Pancreas (tissue), 10 donors: ENCODE measurements at regions not wholly inside any gene's neighbourhood (a gene's known extent, or its start where the extent isn't known, plus 50 kb on each side); places are given as distances from the start of the nearest gene placed in this dataset.

Experiments used
- ATAC-seq, 4 donors: fragments of 200-7000 bp; cut with Tn5 transposase; one replicate each; pipeline versions ENCODE4 v1.8.0 to v1.9.1; 2020; ENCODE audit warnings: mild to moderate bottlenecking in 4 of 4, moderate library complexity in 4 of 4
- DNase-seq, 6 donors: peaks; one replicate each; pipeline ENCODE4 v3.0.0-alpha.2; 2020
- FAIRE-seq: peaks from 2 replicates; lab custom pipeline; 2012; peaks lifted over from hg19 to GRCh38; lab: Jason Lieb, UNC
- H3K27ac ChIP-seq, 4 donors: fragments of 200-600 bp; sonication (generic); 1 replicate in 3 of 4; 2 replicates in 1 of 4; pipeline versions ENCODE4 v1.5.0 to v1.8.0; 2020
- H3K27me3 ChIP-seq, 4 donors: fragments of 200-600 bp; one replicate each; pipeline ENCODE4 v1.8.0; 2021
- H3K36me3 ChIP-seq, 3 donors: fragments of 200-600 bp; sonication (generic) in 1 of 3; one replicate each; pipeline versions ENCODE4 v1.5.0 to v1.8.0; 2020 to 2021
- H3K4me1 ChIP-seq, 3 donors: fragments of 200-600 bp; one replicate each; pipeline ENCODE4 v1.8.0; 2021
- H3K4me3 ChIP-seq, 4 donors: fragments of 200-600 bp; sonication (generic) in 2 of 4; one replicate each; pipeline versions ENCODE4 v1.5.0 to v1.8.0; 2020 to 2021
- H3K9me3 ChIP-seq, 4 donors: fragments of 200-600 bp; one replicate each; pipeline ENCODE4 v1.8.0; 2021
- CTCF ChIP-seq, 4 donors: fragments of 200-600 bp; sonication (generic) in 3 of 4; IDR thresholded peaks; one replicate each; pipeline versions ENCODE4 v1.5.0 to v1.8.0; 2021; ENCODE audit warnings: antibody characterized with exemption in 4 of 4
- WGBS, 2 donors: extraction: QIAGEN DNeasy Blood & Tissue Kit; methylation state at CpG; one replicate each; pipeline ENCODE4 v1.1.7; 2013; 5-methylcytosine and 5-hydroxymethylcytosine counted together
- intact Hi-C, 3 donors: fragments of 100-400 bp; cut with DNase I; formaldehyde crosslinking; loops; one replicate each; pipeline versions ENCODE4 v1.11.1 to v1.14.2; 2022
- donor health status: healthy with polysubstance abuse.
- donor health status: DM: no; HTN: no; CAD: no; lungs with moderate emphysema.
- donor health status: DM: no; HTN: no; CAD: no.
- donor health status: control.
- donor health status: control.
- donor health status: Bipolar disorder and iron deficiency.
- donor health status: DM: yes; HTN: yes; CAD: no.
- donor health status: DM: no; HTN: no; CAD: no.
- donor health status: DM: no; HTN: no; CAD: no.
- donor health status: DM: yes; HTN: yes; CAD: no.

GRCh38 chr11:80084608-80085007, 643.8 kb upstream of the TENM4 start:
- ATAC-seq, result peak in 3 of 4 donors; percentile 51 to 74 (median 70)
- FAIRE-seq, result no peak
- Histone ChIP-seq H3K4me1 (no peaks in the 10 kb centered on the region), H3K36me3 (no peaks in the 10 kb centered on the region), H3K27ac (no peak overlapping the region), H3K9me3 (no peaks in the 10 kb centered on the region), H3K4me3 (no peak overlapping the region), H3K27me3 (no peaks in the 10 kb centered on the region)
- 23 to 30% methylated on average over 3 of the region's 3 CpGs for WGBS, 2 donors
- intact Hi-C loops, result no loop called here
- TF ChIP-seq CTCF (IDR thresholded peaks at IDR 0.05), result no peak
- DNase-seq, result peak in 1 of 6 donors; percentile 5

- WGBS, 2 donors, result 91 to 97% methylated on average over 2 of the region's 2 CpGs
- no peaks in the 10 kb centered on the region for H3K9me3 ChIP-seq
- intact Hi-C loops, result no loop called here
- ATAC-seq (no peak), FAIRE-seq (no peak), DNase-seq (no peak)
- no peak overlapping the region for H3K27ac ChIP-seq
- no peak overlapping the region for H3K4me3 ChIP-seq
- H3K27me3 ChIP-seq, result no peaks in the 10 kb centered on the region
- no peak for TF ChIP-seq CTCF (IDR thresholded peaks at IDR 0.05)
- H3K36me3 ChIP-seq, result no peaks in the 10 kb centered on the region
- H3K4me1 ChIP-seq, result no peaks in the 10 kb centered on the region
Measured at GRCh38 chr11:80083531-80083951, 642.7 kb upstream of the TENM4 start.

GRCh38 chr11:80082406-80082805, 641.6 kb upstream of the TENM4 start:
- no peak overlapping the region for H3K27ac ChIP-seq
- TF ChIP-seq CTCF (IDR thresholded peaks at IDR 0.05), result no peak
- H3K27me3 ChIP-seq, result no peaks in the 10 kb centered on the region
- intact Hi-C loops, result no loop called here
- H3K4me1 ChIP-seq, result no peaks in the 10 kb centered on the region
- no peaks in the 10 kb centered on the region for H3K9me3 ChIP-seq
- 47 to 62% methylated on average over 1 of the region's 1 CpG for WGBS, 2 donors
- no peak for ATAC-seq
- no peaks in the 10 kb centered on the region for H3K36me3 ChIP-seq
- no peak for FAIRE-seq
- no peak for DNase-seq
- no peak overlapping the region for H3K4me3 ChIP-seq

- H3K9me3 ChIP-seq, result no peaks in the 10 kb centered on the region
- no peaks in the 10 kb centered on the region for H3K27me3 ChIP-seq
- H3K4me1 ChIP-seq, result no peaks in the 10 kb centered on the region
- intact Hi-C loops, result no loop called here
- FAIRE-seq, result no peak
- H3K27ac ChIP-seq, result no peak overlapping the region
- ATAC-seq, result no peak
- H3K4me3 ChIP-seq, result no peak overlapping the region
- no peak for DNase-seq
- 61 to 81% methylated on average over 4 of the region's 4 CpGs for WGBS, 2 donors
- no peak for TF ChIP-seq CTCF (IDR thresholded peaks at IDR 0.05)
- no peaks in the 10 kb centered on the region for H3K36me3 ChIP-seq
Measured at GRCh38 chr11:80077113-80077512, 636.3 kb upstream of the TENM4 start.

- FAIRE-seq (no peak), ATAC-seq (no peak), DNase-seq (no peak)
- Histone ChIP-seq H3K4me3 (no peak overlapping the region), H3K9me3 (no peaks in the 10 kb centered on the region), H3K4me1 (no peaks in the 10 kb centered on the region), H3K27ac (no peak overlapping the region), H3K36me3 (no peaks in the 10 kb centered on the region), H3K27me3 (no peaks in the 10 kb centered on the region)
- intact Hi-C loops, result no loop called here
- WGBS, 2 donors, result 51 to 66% methylated on average over 4 of the region's 4 CpGs
- no peak for TF ChIP-seq CTCF (IDR thresholded peaks at IDR 0.05)
Measured at GRCh38 chr11:80074837-80075236, 634.0 kb upstream of the TENM4 start.
